Keratinocyte (primary cell): ENCODE measurements at regions not wholly inside any gene's neighbourhood (a gene's known extent, or its start where the extent isn't known, plus 50 kb on each side); places are given as distances from the start of the nearest gene placed in this dataset.
A peak's percentile ranks its signal among the peaks of the same experiment; 100 is the strongest.

ENCODE experiments used
- DNase-seq: peaks from one replicate; pipeline ENCODE4 v3.0.0-alpha.2; 2011; ENCODE audit warnings: low read depth, missing footprints, low spot score
- FAIRE-seq: peaks from 2 replicates; lab custom pipeline; 2011; peaks lifted over from hg19 to GRCh38; lab: Jason Lieb, UNC
- H2AFZ ChIP-seq: 2 replicates; pipeline ENCODE4 v1.6.0; 2012; ENCODE audit warnings: low read length, control low read depth, inconsistent platforms; ENCODE audit not compliant: control insufficient read depth
- H3K27ac ChIP-seq: 2 replicates; pipeline ENCODE4 v1.5.1; 2011; ENCODE audit warnings: low read length; ENCODE audit not compliant: control insufficient read depth, insufficient read depth
- H3K27me3 ChIP-seq: 3 replicates; pipeline ENCODE4 v1.6.0; 2011; ENCODE audit warnings: low read length; ENCODE audit not compliant: control insufficient read depth, insufficient read depth; ENCODE audit errors: extremely low read depth
- H3K36me3 ChIP-seq, 2 experiments: 2 replicates in 1 of 2; 3 replicates in 1 of 2; pipeline ENCODE4 v1.5.1; 2011; ENCODE audit warnings: low read length in 2 of 2, mild to moderate bottlenecking in 1 of 2; ENCODE audit not compliant: control insufficient read depth in 2 of 2, insufficient read depth in 2 of 2; ENCODE audit errors: extremely low read depth in 1 of 2
- H3K4me1 ChIP-seq: 3 replicates; pipeline ENCODE4 v1.5.1; 2011; ENCODE audit warnings: low read length; ENCODE audit not compliant: control insufficient read depth, insufficient read depth; ENCODE audit errors: extremely low read depth
- H3K4me2 ChIP-seq: 3 replicates; pipeline ENCODE4 v1.6.0; 2011; ENCODE audit warnings: low read depth, low read length; ENCODE audit not compliant: control insufficient read depth, insufficient read depth; ENCODE audit errors: extremely low read depth
- H3K4me3 ChIP-seq, 3 experiments: fragments of 200-600 bp in 1 of 3; sonication (generic) in 1 of 3; 2 replicates in 2 of 3; 3 replicates in 1 of 3; pipeline ENCODE4 v1.5.1; 2011 to 2016; ENCODE audit warnings: low read length in 3 of 3, mild to moderate bottlenecking in 3 of 3, control low read depth in 2 of 3, inconsistent platforms in 1 of 3, low read depth in 1 of 3, mixed read lengths in 1 of 3, mixed run types in 1 of 3, moderate library complexity in 1 of 3; ENCODE audit not compliant: control insufficient read depth in 2 of 3, insufficient read depth in 2 of 3; ENCODE audit errors: extremely low read depth in 1 of 3
- H3K79me2 ChIP-seq: 2 replicates; pipeline ENCODE4 v1.6.0; 2012; ENCODE audit warnings: low read length; ENCODE audit not compliant: control insufficient read depth, insufficient read depth
- H3K9ac ChIP-seq: 3 replicates; pipeline ENCODE4 v1.6.0; 2011; ENCODE audit warnings: low read length; ENCODE audit not compliant: control insufficient read depth, insufficient read depth; ENCODE audit errors: extremely low read depth
- H3K9me1 ChIP-seq: 3 replicates; pipeline ENCODE4 v1.6.0; 2011; ENCODE audit warnings: low read length; ENCODE audit not compliant: control insufficient read depth, insufficient read depth; ENCODE audit errors: extremely low read depth
- H3K9me3 ChIP-seq: 2 replicates; pipeline ENCODE4 v1.5.1; 2012; ENCODE audit warnings: low read depth, low read length; ENCODE audit not compliant: control insufficient read depth
- H4K20me1 ChIP-seq: 3 replicates; pipeline ENCODE4 v1.6.0; 2011; ENCODE audit warnings: low read length; ENCODE audit not compliant: control insufficient read depth, insufficient read depth; ENCODE audit errors: extremely low read depth
- CTCF ChIP-seq, 3 experiments: IDR thresholded peaks in 1 of 3; conservative IDR thresholded peaks in 1 of 3; optimal IDR thresholded peaks in 1 of 3; 2 replicates in 2 of 3; 3 replicates in 1 of 3; pipeline versions ENCODE3 to v1.5.1; 2011; ENCODE audit warnings: low read length in 3 of 3, mild to moderate bottlenecking in 3 of 3, moderate library complexity in 2 of 3, control low read depth in 1 of 3, inconsistent platforms in 1 of 3; ENCODE audit not compliant: insufficient read depth in 2 of 3; ENCODE audit errors: extremely low read depth in 1 of 3
- EZH2 ChIP-seq: IDR thresholded peaks from one replicate; pipeline ENCODE4 v1.6.1; 2012; ENCODE audit warnings: inconsistent platforms, mild to moderate bottlenecking, low read length, moderate library complexity
- dilution Hi-C: fragments of 300-500 bp; cut with MboI; formaldehyde crosslinking; loops from one replicate; pipeline ENCODE4 v1.7.0; 2020; ENCODE audit warnings: low sequenced_read_pairs; ENCODE audit not compliant: extremely low pct_ligation_motif_present

- Histone ChIP-seq H2AFZ (no peak overlapping the region), H3K27ac (no peak overlapping the region), H4K20me1 (no peaks in the 10 kb centered on the region), H3K4me1 (no peaks in the 10 kb centered on the region), H3K27me3 (no peaks in the 10 kb centered on the region), H3K4me3 (no peak overlapping the region), H3K9me3 (no peaks in the 10 kb centered on the region), H3K9me1 (no peaks in the 10 kb centered on the region), H3K4me2 (no peak overlapping the region), H3K36me3 (no peaks in the 10 kb centered on the region), H3K9ac (no peak overlapping the region), H3K79me2 (no peaks in the 10 kb centered on the region)
- peak; percentile 17 for DNase-seq
- TF ChIP-seq CTCF (optimal IDR thresholded peaks at IDR 0.05 in 1 of 3, IDR thresholded peaks at IDR 0.05 in 1 of 3, conservative IDR thresholded peaks at IDR 0.05 in 1 of 3; ENCODE audit: extremely low read depth in 1 of 3, insufficient read depth in 2 of 3, low read length in 3 of 3) = peak; percentile 84 to 98 (median 95)
- TF ChIP-seq EZH2 = no peak
- peak; percentile 98 for FAIRE-seq
- dilution Hi-C loops = no loop called here
Measured at GRCh38 chr1:233790662-233791371, 113.7 kb upstream of the SLC35F3 start.

- DNase-seq (no peak), FAIRE-seq (no peak)
- no peak overlapping the region for H3K9ac ChIP-seq
- no peaks in the 10 kb centered on the region for H3K79me2 ChIP-seq
- H3K9me3 ChIP-seq = no peaks in the 10 kb centered on the region
- no peak overlapping the region for H3K4me3 ChIP-seq
- H3K36me3 ChIP-seq = no peaks in the 10 kb centered on the region
- no peaks in the 10 kb centered on the region for H3K4me1 ChIP-seq
- dilution Hi-C loops = no loop called here
- no peak overlapping the region for H3K27ac ChIP-seq
- H2AFZ ChIP-seq = no peak overlapping the region
- no peak overlapping the region for H3K4me2 ChIP-seq
- H4K20me1 ChIP-seq = no peaks in the 10 kb centered on the region
- no peaks in the 10 kb centered on the region for H3K27me3 ChIP-seq
- TF ChIP-seq EZH2 (no peak), CTCF (optimal IDR thresholded peaks at IDR 0.05 in 1 of 3, IDR thresholded peaks at IDR 0.05 in 1 of 3, conservative IDR thresholded peaks at IDR 0.05 in 1 of 3; ENCODE audit: extremely low read depth in 1 of 3, insufficient read depth in 2 of 3, low read length in 3 of 3) (no peak)
- H3K9me1 ChIP-seq = no peaks in the 10 kb centered on the region
Measured at GRCh38 chr1:233791372-233791703, 113.1 kb upstream of the SLC35F3 start.
